HEK293 (cell line): ENCODE measurements at regions not wholly inside any gene's neighbourhood (a gene's known extent, or its start where the extent isn't known, plus 50 kb on each side); places are given as distances from the start of the nearest gene placed in this dataset.

Experiments used
- CTCF ChIA-PET: fragments of 350-600 bp; formaldehyde crosslinking; extraction: SDS; loops from one replicate; lab custom pipeline; 2021; ENCODE audit warnings: antibody characterized with exemption; lab: Yijun Ruan, JAX
- POLR2A ChIA-PET: fragments of 300-600 bp; formaldehyde crosslinking; extraction: SDS; loops from one replicate; lab custom pipeline; 2020; ENCODE audit warnings: antibody characterized with exemption, inconsistent platforms; lab: Yijun Ruan, JAX
- H3K27ac ChIP-seq: fragments of 200-500 bp; sonication (Bioruptor generic); 2 replicates; pipeline ENCODE4 v1.5.1; 2014; ENCODE audit warnings: low read depth, low read length, control low read depth, inconsistent platforms; ENCODE audit errors: extremely low read depth
- H3K36me3 ChIP-seq, 2 experiments: fragments of 200-500 bp in 1 of 2; sonication (Bioruptor generic) in 1 of 2; 1 replicate in 1 of 2; 2 replicates in 1 of 2; pipeline ENCODE4 v1.5.1; 2014 to 2017; ENCODE audit warnings: inconsistent platforms in 2 of 2, low read length in 2 of 2; ENCODE audit not compliant: control insufficient read depth in 2 of 2, insufficient read depth in 1 of 2
- H3K4me1 ChIP-seq: fragments of 200-500 bp; sonication (Bioruptor generic); 2 replicates; pipeline ENCODE4 v1.5.1; 2014; ENCODE audit warnings: mild to moderate bottlenecking, low read length, inconsistent platforms; ENCODE audit not compliant: control insufficient read depth, insufficient read depth
- H3K4me3 ChIP-seq: 2 replicates; pipeline ENCODE4 v1.5.1; 2011; ENCODE audit warnings: low read depth, mild to moderate bottlenecking, control low read depth, low read length, moderate library complexity
- H3K9me3 ChIP-seq: fragments of 200-500 bp; sonication (Bioruptor generic); 2 replicates; pipeline ENCODE4 v1.5.1; 2014; ENCODE audit warnings: low read depth, low read length, inconsistent platforms; ENCODE audit not compliant: control insufficient read depth, insufficient read depth
- BCL11B ChIP-seq: fragments of 450-650 bp; formaldehyde crosslinking; IDR thresholded peaks from 2 replicates; pipeline ENCODE4 v1.5.1; 2016; ENCODE audit warnings: low read depth, missing biosample characterization, missing genetic modification characterization
- EGR2 ChIP-seq: fragments of 450-650 bp; formaldehyde crosslinking; IDR thresholded peaks from 2 replicates; pipeline ENCODE4 v1.5.1; 2016; ENCODE audit warnings: low read depth, missing biosample characterization, missing genetic modification characterization
- GLIS2 ChIP-seq: fragments of 450-650 bp; formaldehyde crosslinking; IDR thresholded peaks from 2 replicates; pipeline ENCODE4 v1.5.1; 2016; ENCODE audit warnings: missing biosample characterization, missing genetic modification characterization
- HOXC10 ChIP-seq: sonication (generic); formaldehyde crosslinking; IDR thresholded peaks from 2 replicates; pipeline ENCODE4 v1.8.1; 2023; ENCODE audit warnings: mild to moderate bottlenecking, missing genetic modification reagents
- KLF7 ChIP-seq: fragments of 450-650 bp; formaldehyde crosslinking; IDR thresholded peaks from 2 replicates; pipeline ENCODE4 v1.5.1; 2016; ENCODE audit warnings: missing biosample characterization, missing genetic modification characterization, borderline replicate concordance
- KLF8 ChIP-seq: fragments of 450-650 bp; formaldehyde crosslinking; IDR thresholded peaks from 2 replicates; pipeline ENCODE4 v1.5.1; 2016; ENCODE audit warnings: missing biosample characterization, missing genetic modification characterization
- MYNN ChIP-seq: fragments of 450-650 bp; formaldehyde crosslinking; IDR thresholded peaks from 2 replicates; pipeline ENCODE4 v1.5.1; 2016; ENCODE audit warnings: missing biosample characterization, missing genetic modification characterization, borderline replicate concordance
- OSR2 ChIP-seq: fragments of 450-650 bp; formaldehyde crosslinking; IDR thresholded peaks from 2 replicates; pipeline ENCODE4 v1.5.1; 2016; ENCODE audit warnings: missing biosample characterization, missing genetic modification characterization
- OVOL3 ChIP-seq: fragments of 450-650 bp; formaldehyde crosslinking; IDR thresholded peaks from 2 replicates; pipeline ENCODE4 v1.5.1; 2016; ENCODE audit warnings: missing biosample characterization, missing genetic modification characterization
- SP2 ChIP-seq: fragments of 450-650 bp; formaldehyde crosslinking; IDR thresholded peaks from 2 replicates; pipeline ENCODE4 v1.5.1; 2016; ENCODE audit warnings: missing biosample characterization, missing genetic modification characterization
- YY1 ChIP-seq: fragments of 450-650 bp; formaldehyde crosslinking; IDR thresholded peaks from 2 replicates; pipeline ENCODE4 v1.5.1; 2018; ENCODE audit warnings: missing biosample characterization, missing genetic modification characterization
- ZIC2 ChIP-seq: fragments of 450-650 bp; formaldehyde crosslinking; IDR thresholded peaks from 2 replicates; pipeline ENCODE4 v1.5.1; 2016; ENCODE audit warnings: missing biosample characterization, missing genetic modification characterization
- ZNF132 ChIP-seq: fragments of 450-650 bp; formaldehyde crosslinking; IDR thresholded peaks from 2 replicates; pipeline ENCODE4 v1.5.1; 2017; ENCODE audit warnings: missing biosample characterization, missing genetic modification characterization, borderline replicate concordance
- ZNF155 ChIP-seq: fragments of 450-650 bp; formaldehyde crosslinking; IDR thresholded peaks from 2 replicates; pipeline ENCODE4 v1.5.1; 2016; ENCODE audit warnings: missing biosample characterization, missing genetic modification characterization
- ZNF24 ChIP-seq: fragments of 450-650 bp; formaldehyde crosslinking; IDR thresholded peaks from 2 replicates; pipeline ENCODE4 v1.5.1; 2016; ENCODE audit warnings: missing biosample characterization, missing genetic modification characterization
- ZNF248 ChIP-seq: fragments of 450-650 bp; formaldehyde crosslinking; IDR thresholded peaks from 2 replicates; pipeline ENCODE4 v1.5.1; 2017; ENCODE audit warnings: missing biosample characterization, missing genetic modification characterization
- ZNF292 ChIP-seq: fragments of 450-650 bp; formaldehyde crosslinking; IDR thresholded peaks from 2 replicates; pipeline ENCODE4 v1.5.1; 2016; ENCODE audit warnings: low read depth, missing biosample characterization, missing genetic modification characterization, borderline replicate concordance
- ZNF362 ChIP-seq: fragments of 450-650 bp; formaldehyde crosslinking; IDR thresholded peaks from 2 replicates; pipeline ENCODE4 v1.5.1; 2016; ENCODE audit warnings: missing biosample characterization, missing genetic modification characterization
- ZNF366 ChIP-seq: fragments of 450-650 bp; formaldehyde crosslinking; conservative IDR thresholded peaks from 2 replicates; pipeline ENCODE4 v1.5.1; 2016; ENCODE audit warnings: missing biosample characterization, missing genetic modification characterization
- ZNF423 ChIP-seq: fragments of 450-650 bp; formaldehyde crosslinking; IDR thresholded peaks from 2 replicates; pipeline ENCODE4 v1.5.1; 2016; ENCODE audit warnings: missing biosample characterization, missing genetic modification characterization
- ZNF473 ChIP-seq: fragments of 450-650 bp; formaldehyde crosslinking; IDR thresholded peaks from 2 replicates; pipeline ENCODE4 v1.5.1; 2017; ENCODE audit warnings: missing biosample characterization, missing genetic modification characterization
- ZNF501 ChIP-seq: fragments of 450-650 bp; formaldehyde crosslinking; IDR thresholded peaks from 2 replicates; pipeline ENCODE4 v1.5.1; 2016; ENCODE audit warnings: missing biosample characterization, missing genetic modification characterization
- ZNF529 ChIP-seq: fragments of 450-650 bp; formaldehyde crosslinking; IDR thresholded peaks from 2 replicates; pipeline ENCODE4 v1.5.1; 2017; ENCODE audit warnings: missing genetic modification characterization, missing biosample characterization; ENCODE audit not compliant: insufficient replicate concordance
- ZNF548 ChIP-seq: fragments of 450-650 bp; formaldehyde crosslinking; IDR thresholded peaks from 2 replicates; pipeline ENCODE4 v1.5.1; 2016; ENCODE audit warnings: missing biosample characterization, missing genetic modification characterization
- ZNF549 ChIP-seq: fragments of 450-650 bp; IDR thresholded peaks from 2 replicates; pipeline ENCODE4 v1.5.1; 2018; ENCODE audit warnings: missing biosample characterization, missing genetic modification characterization, mild to moderate bottlenecking, inconsistent platforms, moderate library complexity
- ZNF555 ChIP-seq: fragments of 450-650 bp; formaldehyde crosslinking; conservative IDR thresholded peaks from 2 replicates; pipeline ENCODE4 v1.5.1; 2017; ENCODE audit warnings: missing biosample characterization, mild to moderate bottlenecking, missing genetic modification characterization, inconsistent platforms
- ZNF596 ChIP-seq: fragments of 450-650 bp; IDR thresholded peaks from 2 replicates; pipeline ENCODE4 v1.5.0; 2018; ENCODE audit warnings: missing biosample characterization, mild to moderate bottlenecking, missing genetic modification characterization, moderate library complexity
- ZNF624 ChIP-seq: fragments of 450-650 bp; formaldehyde crosslinking; IDR thresholded peaks from 2 replicates; pipeline ENCODE4 v1.5.1; 2017; ENCODE audit warnings: missing biosample characterization, missing genetic modification characterization
- ZNF664 ChIP-seq: fragments of 450-650 bp; formaldehyde crosslinking; IDR thresholded peaks from 2 replicates; pipeline ENCODE4 v1.5.1; 2016; ENCODE audit warnings: missing biosample characterization, missing genetic modification characterization
- ZNF677 ChIP-seq: fragments of 450-650 bp; IDR thresholded peaks from 2 replicates; pipeline ENCODE4 v1.5.0; 2018; ENCODE audit warnings: missing biosample characterization, mild to moderate bottlenecking, missing genetic modification characterization, moderate library complexity
- ZNF76 ChIP-seq: fragments of 450-650 bp; formaldehyde crosslinking; IDR thresholded peaks from 2 replicates; pipeline ENCODE4; 2016; ENCODE audit warnings: low read depth, missing biosample characterization, missing genetic modification characterization, borderline replicate concordance
- TF ChIP-seq, protein P1 (sequence below): fragments of 450-650 bp; formaldehyde crosslinking; IDR thresholded peaks from 2 replicates; pipeline ENCODE4 v1.5.1; 2016; ENCODE audit warnings: missing biosample characterization, missing genetic modification characterization
- TF ChIP-seq, protein P2 (sequence below): fragments of 450-650 bp; formaldehyde crosslinking; IDR thresholded peaks from 2 replicates; pipeline ENCODE4 v1.5.1; 2016; ENCODE audit warnings: missing biosample characterization, missing genetic modification characterization
- TF ChIP-seq, protein P3 (sequence below): fragments of 450-650 bp; formaldehyde crosslinking; IDR thresholded peaks from 2 replicates; pipeline ENCODE4 v1.5.1; 2016; ENCODE audit warnings: missing biosample characterization, missing genetic modification characterization
- TF ChIP-seq, protein P4 (sequence below): fragments of 450-650 bp; formaldehyde crosslinking; IDR thresholded peaks from 2 replicates; pipeline ENCODE4 v1.5.1; 2016; ENCODE audit warnings: missing biosample characterization, missing genetic modification characterization

DNA sequence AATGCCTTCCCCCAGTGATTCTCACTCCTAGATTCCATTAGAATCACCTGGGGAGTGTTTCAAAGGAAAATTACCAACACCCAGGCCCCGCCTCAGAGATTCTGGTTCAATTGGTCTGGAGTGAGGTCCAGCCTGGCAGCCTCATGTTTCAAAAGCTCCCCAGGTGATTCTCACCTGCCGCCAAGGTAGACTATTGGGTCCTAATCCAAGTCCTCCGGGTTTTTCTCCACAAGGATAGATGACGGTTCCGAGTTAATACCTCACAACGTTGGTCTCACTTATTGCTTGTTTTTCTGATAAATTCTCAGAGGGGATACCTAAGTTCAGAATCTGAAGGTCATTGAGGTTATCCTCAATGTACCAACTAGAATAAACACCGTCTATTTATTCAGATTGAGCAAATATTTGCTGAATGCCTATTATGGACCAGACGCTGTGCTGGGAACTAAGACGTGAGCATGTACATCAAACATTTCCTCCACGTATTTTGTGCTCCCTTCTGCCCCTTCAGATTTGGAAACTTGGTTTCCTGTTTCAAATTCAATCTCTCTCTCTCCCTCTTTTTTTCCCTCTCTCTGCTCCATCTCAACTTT is 97.5 kb downstream of the SEC16B start:
- no peak overlapping the region for H3K27ac ChIP-seq
- CTCF ChIA-PET: no interaction called here

DNA sequence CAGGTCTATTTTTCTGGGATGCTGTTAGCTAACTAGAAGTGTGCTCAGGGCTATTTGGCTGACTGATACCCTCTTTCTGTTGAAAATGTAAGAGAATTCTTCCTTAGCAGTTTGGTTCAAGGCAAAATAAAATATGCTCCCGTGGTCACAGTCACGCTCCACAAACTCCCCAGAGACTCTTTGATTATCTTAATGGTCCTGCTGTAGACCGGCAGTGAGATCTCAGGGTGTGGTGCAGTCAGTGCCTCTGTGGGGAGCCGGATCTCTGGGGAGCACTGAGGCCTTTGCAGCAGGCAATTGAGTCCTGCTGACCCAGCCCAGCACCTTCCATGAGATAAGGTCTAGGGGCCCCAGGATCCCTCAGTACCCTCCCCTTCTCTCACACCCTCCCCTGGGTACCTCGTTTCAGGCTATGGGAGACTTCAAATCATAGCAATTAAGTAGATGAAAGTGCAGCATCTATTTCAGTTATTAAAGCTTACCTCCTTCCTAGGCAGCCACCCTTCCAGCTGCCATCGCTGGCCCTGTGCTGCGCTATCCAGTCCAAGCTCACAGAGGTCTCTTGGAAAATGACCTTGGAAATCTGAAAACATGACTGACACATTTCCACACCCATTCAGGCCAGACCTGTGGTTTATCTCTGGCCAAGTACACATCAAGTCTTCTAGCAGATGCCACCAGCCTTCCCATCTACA is 98.1 kb downstream of the SEC16B start:
- H3K36me3 ChIP-seq: no peaks in the 10 kb centered on the region
- ChIA-PET CTCF (no interaction called here), POLR2A (no interaction called here)
- H3K9me3 ChIP-seq: no peaks in the 10 kb centered on the region
- H3K4me1 ChIP-seq: no peaks in the 10 kb centered on the region
- H3K27ac ChIP-seq: no peak overlapping the region
- no peak overlapping the region for H3K4me3 ChIP-seq
- TF ChIP-seq ZNF664 (tag by site-specific recombination): no peak
- no peak for TF ChIP-seq ZNF248 (tag by site-specific recombination)
- TF ChIP-seq ZNF132 (tag by site-specific recombination): no peak
- TF ChIP-seq KLF8 (tag by site-specific recombination): no peak
- no peak for TF ChIP-seq ZNF596 (tag by site-specific recombination)
- peak; percentile 60; the same call in 1 of the 2 replicates for TF ChIP-seq ZNF423 (tag by site-specific recombination)
- TF ChIP-seq ZIC2: peak; percentile 96
- 0 out of 2 replicates have a peak, but pooled peaks have one; percentile 17 for TF ChIP-seq OSR2 (tag by site-specific recombination)
- TF ChIP-seq, protein P1, sequence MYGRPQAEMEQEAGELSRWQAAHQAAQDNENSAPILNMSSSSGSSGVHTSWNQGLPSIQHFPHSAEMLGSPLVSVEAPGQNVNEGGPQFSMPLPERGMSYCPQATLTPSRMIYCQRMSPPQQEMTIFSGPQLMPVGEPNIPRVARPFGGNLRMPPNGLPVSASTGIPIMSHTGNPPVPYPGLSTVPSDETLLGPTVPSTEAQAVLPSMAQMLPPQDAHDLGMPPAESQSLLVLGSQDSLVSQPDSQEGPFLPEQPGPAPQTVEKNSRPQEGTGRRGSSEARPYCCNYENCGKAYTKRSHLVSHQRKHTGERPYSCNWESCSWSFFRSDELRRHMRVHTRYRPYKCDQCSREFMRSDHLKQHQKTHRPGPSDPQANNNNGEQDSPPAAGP (tag by site-specific recombination): no peak
- TF ChIP-seq ZNF624 (tag by site-specific recombination): no peak
- no peak for TF ChIP-seq EGR2 (tag by site-specific recombination)
- no peak for TF ChIP-seq BCL11B (tag by site-specific recombination)
- TF ChIP-seq ZNF677 (tag by site-specific recombination): no peak
- TF ChIP-seq SP2 (tag by site-specific recombination): no peak
- no peak for TF ChIP-seq ZNF501 (tag by site-specific recombination)
- TF ChIP-seq ZNF473: no peak
- TF ChIP-seq ZNF529: no peak
- TF ChIP-seq OVOL3: no peak
- no peak for TF ChIP-seq ZNF549 (tag by site-specific recombination)
- TF ChIP-seq, protein P2, sequence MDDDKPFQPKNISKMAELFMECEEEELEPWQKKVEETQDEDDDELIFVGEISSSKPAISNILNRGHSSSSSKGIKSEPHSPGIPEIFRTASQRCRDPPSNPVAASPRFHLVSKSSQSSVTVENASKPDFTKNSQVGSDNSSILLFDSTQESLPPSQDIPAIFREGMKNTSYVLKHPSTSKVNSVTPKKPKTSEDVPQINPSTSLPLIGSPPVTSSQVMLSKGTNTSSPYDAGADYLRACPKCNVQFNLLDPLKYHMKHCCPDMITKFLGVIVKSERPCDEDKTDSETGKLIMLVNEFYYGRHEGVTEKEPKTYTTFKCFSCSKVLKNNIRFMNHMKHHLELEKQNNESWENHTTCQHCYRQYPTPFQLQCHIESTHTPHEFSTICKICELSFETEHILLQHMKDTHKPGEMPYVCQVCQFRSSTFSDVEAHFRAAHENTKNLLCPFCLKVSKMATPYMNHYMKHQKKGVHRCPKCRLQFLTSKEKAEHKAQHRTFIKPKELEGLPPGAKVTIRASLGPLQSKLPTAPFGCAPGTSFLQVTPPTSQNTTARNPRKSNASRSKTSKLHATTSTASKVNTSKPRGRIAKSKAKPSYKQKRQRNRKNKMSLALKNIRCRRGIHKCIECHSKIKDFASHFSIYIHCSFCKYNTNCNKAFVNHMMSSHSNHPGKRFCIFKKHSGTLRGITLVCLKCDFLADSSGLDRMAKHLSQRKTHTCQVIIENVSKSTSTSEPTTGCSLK (tag by site-specific recombination): no peak
- no peak for TF ChIP-seq ZNF155 (tag by site-specific recombination)
- no peak for TF ChIP-seq ZNF362 (tag by site-specific recombination)
- no peak for TF ChIP-seq GLIS2 (tag by site-specific recombination)
- TF ChIP-seq, protein P3, sequence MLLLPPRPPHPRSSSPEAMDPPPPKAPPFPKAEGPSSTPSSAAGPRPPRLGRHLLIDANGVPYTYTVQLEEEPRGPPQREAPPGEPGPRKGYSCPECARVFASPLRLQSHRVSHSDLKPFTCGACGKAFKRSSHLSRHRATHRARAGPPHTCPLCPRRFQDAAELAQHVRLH (tag by site-specific recombination): no peak
- TF ChIP-seq HOXC10 (CRISPR knock-in tag): no peak
- TF ChIP-seq, protein P4, sequence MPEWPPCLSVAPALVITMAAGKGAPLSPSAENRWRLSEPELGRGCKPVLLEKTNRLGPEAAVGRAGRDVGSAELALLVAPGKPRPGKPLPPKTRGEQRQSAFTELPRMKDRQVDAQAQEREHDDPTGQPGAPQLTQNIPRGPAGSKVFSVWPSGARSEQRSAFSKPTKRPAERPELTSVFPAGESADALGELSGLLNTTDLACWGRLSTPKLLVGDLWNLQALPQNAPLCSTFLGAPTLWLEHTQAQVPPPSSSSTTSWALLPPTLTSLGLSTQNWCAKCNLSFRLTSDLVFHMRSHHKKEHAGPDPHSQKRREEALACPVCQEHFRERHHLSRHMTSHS (tag by site-specific recombination): no peak
- TF ChIP-seq ZNF366 (tag by site-specific recombination): no peak
- TF ChIP-seq ZNF24 (tag by site-specific recombination): no peak

More for the DNA sequence above, 97.5 kb downstream of the SEC16B start:
- no peak overlapping the region for H3K4me3 ChIP-seq
- H3K9me3 ChIP-seq: no peaks in the 10 kb centered on the region
- POLR2A ChIA-PET: no interaction called here
- H3K36me3 ChIP-seq: no peaks in the 10 kb centered on the region
- no peaks in the 10 kb centered on the region for H3K4me1 ChIP-seq
- TF ChIP-seq MYNN (tag by site-specific recombination): no peak
- no peak for TF ChIP-seq YY1 (tag by site-specific recombination)
- no peak for TF ChIP-seq KLF7
- TF ChIP-seq ZNF76 (tag by site-specific recombination): no peak
- no peak for TF ChIP-seq ZNF501 (tag by site-specific recombination)
- no peak for TF ChIP-seq ZNF555 (tag by site-specific recombination)
- TF ChIP-seq ZNF548 (tag by site-specific recombination): no peak
- TF ChIP-seq ZNF292: no peak
